Lower leg skin (tissue), 4 donors: ENCODE measurements at regions not wholly inside any gene's neighbourhood (a gene's known extent, or its start where the extent isn't known, plus 50 kb on each side); places are given as distances from the start of the nearest gene placed in this dataset.

Experiments
- DNase-seq, 2 donors: peaks; one replicate each; pipeline ENCODE4 v3.0.0-alpha.2; 2019; ENCODE audit warnings: low spot score in 2 of 2
- H3K4me3 ChIP-seq: fragments of 200-600 bp; sonication (generic); 2 replicates; pipeline ENCODE4 v1.5.1; 2017; ENCODE audit warnings: mild to moderate bottlenecking, low read depth; ENCODE audit not compliant: poor library complexity, severe bottlenecking
- CTCF ChIP-seq, 3 donors: fragments of 450-650 bp; IDR thresholded peaks; one replicate each; pipeline ENCODE4 v1.5.1; 2016; ENCODE audit warnings: antibody characterized with exemption in 3 of 3, mild to moderate bottlenecking in 3 of 3, moderate library complexity in 2 of 3
- POLR2A ChIP-seq, 2 donors: fragments of 450-650 bp; IDR thresholded peaks; one replicate each; pipeline ENCODE4 v1.6.1; 2016 to 2017; ENCODE audit warnings: antibody characterized with exemption in 2 of 2, mild to moderate bottlenecking in 1 of 2, moderate library complexity in 1 of 2
- WGBS, 2 donors: methylation state at CpG; one replicate each; pipeline ENCODE4 v1.1.5; 2018; 5-methylcytosine and 5-hydroxymethylcytosine counted together
- intact Hi-C: fragments of 100-400 bp; cut with DNase I; formaldehyde crosslinking; loops from one replicate; pipeline ENCODE4 v1.15.0; 2023; ENCODE audit warnings: low total_unique reads

GRCh38 chr6:66402873-66403272 is 695.8 kb upstream of the EYS start:
- 71 to 76% methylated on average over 1 of the region's 1 CpG for WGBS, 2 donors
- intact Hi-C loops: no loop called here
- H3K4me3 ChIP-seq: no peak overlapping the region
- no peak for TF ChIP-seq CTCF (IDR thresholded peaks at IDR 0.05)
- TF ChIP-seq POLR2A (IDR thresholded peaks at IDR 0.05): no peak
- DNase-seq: no peak

- H3K4me3 ChIP-seq: no peak overlapping the region
- intact Hi-C loops: no loop called here
- DNase-seq: no peak
- TF ChIP-seq POLR2A (IDR thresholded peaks at IDR 0.05) (no peak), CTCF (IDR thresholded peaks at IDR 0.05) (no peak)
- WGBS, 2 donors: 62 to 79% methylated on average over 7 of the region's 7 CpGs
Observed at GRCh38 chr6:66396549-66396948, 689.5 kb upstream of the EYS start.

- DNase-seq: no peak
- 84 to 96% methylated on average over 6 of the region's 6 CpGs for WGBS, 2 donors
- intact Hi-C loops: no loop called here
- no peak for TF ChIP-seq POLR2A (IDR thresholded peaks at IDR 0.05)
- TF ChIP-seq CTCF (IDR thresholded peaks at IDR 0.05): no peak
- H3K4me3 ChIP-seq: no peak overlapping the region
Observed at GRCh38 chr6:66396145-66396544, 689.1 kb upstream of the EYS start.

GRCh38 chr6:66390393-66390792 is 683.4 kb upstream of the EYS start:
- intact Hi-C loops: no loop called here
- DNase-seq: no peak
- WGBS, 2 donors: 96 to 99% methylated on average over 2 of the region's 2 CpGs
- TF ChIP-seq CTCF (IDR thresholded peaks at IDR 0.05): no peak
- TF ChIP-seq POLR2A (IDR thresholded peaks at IDR 0.05): no peak
- H3K4me3 ChIP-seq: no peak overlapping the region

- 44 to 57% methylated on average over 2 of the region's 2 CpGs for WGBS, 2 donors
- no peak for TF ChIP-seq POLR2A (IDR thresholded peaks at IDR 0.05)
- no peak for TF ChIP-seq CTCF (IDR thresholded peaks at IDR 0.05)
- no peak for DNase-seq
- intact Hi-C loops: no loop called here
- no peak overlapping the region for H3K4me3 ChIP-seq
Observed at GRCh38 chr6:66376001-66376400, 669.0 kb upstream of the EYS start.

GRCh38 chr6:66369407-66369806 is 662.4 kb upstream of the EYS start:
- DNase-seq: no peak
- TF ChIP-seq POLR2A (IDR thresholded peaks at IDR 0.05) (no peak), CTCF (IDR thresholded peaks at IDR 0.05) (no peak)
- intact Hi-C loops: no loop called here
- H3K4me3 ChIP-seq: no peak overlapping the region
